C4-2B (cell line): ENCODE measurements at regions not wholly inside any gene's neighbourhood (a gene's known extent, or its start where the extent isn't known, plus 50 kb on each side); places are given as distances from the start of the nearest gene placed in this dataset.

Experiments used
- H3K27ac ChIP-seq: fragments of 450-650 bp; 2 replicates; pipeline ENCODE4 v1.5.1; 2017
- ZFX ChIP-seq: fragments of 450-650 bp; IDR thresholded peaks from 2 replicates; pipeline ENCODE4 v1.6.1; 2017
- TF ChIP-seq, protein P1 (sequence below): fragments of 450-650 bp; conservative IDR thresholded peaks from 2 replicates; pipeline ENCODE4 v1.5.1; 2017; ENCODE audit warnings: mild to moderate bottlenecking

DNA sequence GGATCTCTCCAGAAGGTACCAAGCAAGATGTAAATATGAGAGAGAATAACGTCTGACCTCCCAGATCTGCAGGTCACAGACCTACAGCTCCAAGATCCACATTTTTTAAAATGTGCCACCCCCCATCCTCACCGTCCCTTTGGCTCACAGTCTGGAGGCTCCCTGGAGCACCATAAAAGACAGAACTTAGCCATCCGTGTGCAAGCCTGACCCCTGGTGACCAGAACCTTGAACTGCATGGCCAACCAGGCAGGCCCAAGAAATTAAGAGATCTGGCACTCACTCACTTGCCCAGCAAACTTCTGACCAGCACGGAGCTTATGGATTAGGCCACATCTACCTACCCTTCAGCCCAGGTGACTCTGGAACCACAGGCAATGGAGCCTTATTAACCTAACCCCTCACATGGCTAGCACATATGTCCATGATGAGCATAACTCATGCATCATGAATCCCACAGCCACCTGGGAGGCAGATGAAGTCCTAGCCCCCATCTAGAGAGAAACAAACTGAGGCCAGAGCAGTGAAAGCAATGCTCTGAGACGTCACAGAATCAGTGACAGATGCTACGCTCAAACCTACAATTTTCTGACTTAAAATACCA, 275.3 kb downstream of the UACA start:
- H3K27ac ChIP-seq = no peak overlapping the region
- TF ChIP-seq, protein P1, sequence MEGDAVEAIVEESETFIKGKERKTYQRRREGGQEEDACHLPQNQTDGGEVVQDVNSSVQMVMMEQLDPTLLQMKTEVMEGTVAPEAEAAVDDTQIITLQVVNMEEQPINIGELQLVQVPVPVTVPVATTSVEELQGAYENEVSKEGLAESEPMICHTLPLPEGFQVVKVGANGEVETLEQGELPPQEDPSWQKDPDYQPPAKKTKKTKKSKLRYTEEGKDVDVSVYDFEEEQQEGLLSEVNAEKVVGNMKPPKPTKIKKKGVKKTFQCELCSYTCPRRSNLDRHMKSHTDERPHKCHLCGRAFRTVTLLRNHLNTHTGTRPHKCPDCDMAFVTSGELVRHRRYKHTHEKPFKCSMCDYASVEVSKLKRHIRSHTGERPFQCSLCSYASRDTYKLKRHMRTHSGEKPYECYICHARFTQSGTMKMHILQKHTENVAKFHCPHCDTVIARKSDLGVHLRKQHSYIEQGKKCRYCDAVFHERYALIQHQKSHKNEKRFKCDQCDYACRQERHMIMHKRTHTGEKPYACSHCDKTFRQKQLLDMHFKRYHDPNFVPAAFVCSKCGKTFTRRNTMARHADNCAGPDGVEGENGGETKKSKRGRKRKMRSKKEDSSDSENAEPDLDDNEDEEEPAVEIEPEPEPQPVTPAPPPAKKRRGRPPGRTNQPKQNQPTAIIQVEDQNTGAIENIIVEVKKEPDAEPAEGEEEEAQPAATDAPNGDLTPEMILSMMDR = peak; percentile 96
- TF ChIP-seq ZFX = no peak

DNA sequence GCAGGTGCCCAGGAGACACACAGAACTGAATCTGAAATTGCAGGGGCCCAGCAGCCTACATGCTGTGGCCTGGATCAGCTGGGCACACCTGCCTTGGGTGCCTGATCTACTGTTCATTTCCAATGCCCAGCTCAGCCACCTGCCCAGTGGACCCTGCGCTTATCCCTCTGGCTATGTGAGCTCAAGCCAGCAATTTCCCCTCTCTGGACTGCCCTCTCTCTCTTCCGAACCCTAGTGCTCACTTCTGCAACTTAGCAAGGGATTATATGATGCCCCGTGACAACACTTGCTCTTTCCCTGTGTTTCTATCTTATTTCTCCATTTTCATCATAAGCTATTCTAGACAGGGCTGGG, 276.0 kb downstream of the UACA start:
- no peak overlapping the region for H3K27ac ChIP-seq
- TF ChIP-seq, protein P1 = no peak
- no peak for TF ChIP-seq ZFX

DNA sequence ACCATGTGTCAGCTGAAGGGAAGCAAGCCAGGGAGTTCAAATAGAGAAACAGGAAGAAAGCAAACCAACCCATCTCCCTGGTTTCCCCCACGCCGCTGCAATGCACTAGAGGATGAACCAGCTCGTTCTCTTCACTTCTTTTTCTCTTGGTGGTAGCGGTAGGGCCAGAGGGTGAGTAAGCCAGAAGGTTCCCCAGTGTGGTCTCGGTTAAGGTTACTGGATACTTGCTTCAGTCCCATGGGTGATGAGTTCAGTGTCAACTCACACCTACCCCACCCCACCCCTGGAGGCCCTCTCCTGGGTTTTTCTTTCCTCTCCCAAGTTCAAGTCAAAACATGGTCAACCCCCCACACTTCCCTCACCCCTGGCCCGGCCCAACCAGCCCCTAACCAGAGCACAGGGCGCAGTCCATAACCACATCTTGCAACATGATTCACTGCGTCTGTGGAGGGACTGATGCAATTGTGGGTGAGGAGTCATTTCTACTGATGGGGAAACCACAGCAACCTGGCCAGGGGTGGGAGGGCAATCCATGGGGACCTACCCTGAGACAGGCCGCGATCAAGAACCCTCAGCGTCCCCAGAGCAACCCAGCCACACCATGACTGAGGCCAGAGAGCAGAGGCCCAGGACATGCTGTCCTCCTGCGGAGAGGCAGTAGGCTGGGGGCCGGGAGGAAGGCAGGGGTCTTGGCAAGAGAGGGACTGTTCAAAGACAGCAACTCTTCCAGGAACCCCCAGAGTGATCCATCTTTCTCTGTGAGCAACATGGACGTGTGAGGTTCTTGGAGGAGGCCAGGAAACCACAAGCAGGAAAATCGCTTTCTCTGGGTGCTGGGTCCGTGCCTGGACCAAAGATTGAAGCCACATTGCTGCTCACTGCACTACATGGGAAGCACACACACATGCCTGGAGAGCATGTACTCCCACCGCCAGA, 276.6 kb downstream of the UACA start:
- TF ChIP-seq, protein P1 = no peak
- no peak for TF ChIP-seq ZFX
- no peak overlapping the region for H3K27ac ChIP-seq

DNA sequence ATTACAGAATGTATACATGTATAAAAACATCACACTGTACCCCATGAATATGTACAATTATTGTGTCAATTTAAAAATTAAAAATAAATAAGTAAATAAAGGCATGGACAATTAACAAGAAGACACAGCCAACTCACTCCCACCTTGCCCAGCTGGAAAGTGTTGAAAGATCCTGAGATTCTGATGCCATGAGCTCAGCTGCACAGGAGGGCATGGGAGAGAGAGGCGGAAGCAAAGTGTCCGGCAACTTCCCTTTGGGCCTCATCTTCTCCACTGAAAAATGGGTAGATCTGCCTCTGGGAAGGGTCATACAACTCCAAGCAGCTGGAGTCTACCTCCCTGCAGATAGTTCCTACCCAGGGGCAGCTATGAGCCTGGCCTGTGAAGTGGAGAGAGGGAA, 277.3 kb downstream of the UACA start:
- no peak overlapping the region for H3K27ac ChIP-seq

DNA sequence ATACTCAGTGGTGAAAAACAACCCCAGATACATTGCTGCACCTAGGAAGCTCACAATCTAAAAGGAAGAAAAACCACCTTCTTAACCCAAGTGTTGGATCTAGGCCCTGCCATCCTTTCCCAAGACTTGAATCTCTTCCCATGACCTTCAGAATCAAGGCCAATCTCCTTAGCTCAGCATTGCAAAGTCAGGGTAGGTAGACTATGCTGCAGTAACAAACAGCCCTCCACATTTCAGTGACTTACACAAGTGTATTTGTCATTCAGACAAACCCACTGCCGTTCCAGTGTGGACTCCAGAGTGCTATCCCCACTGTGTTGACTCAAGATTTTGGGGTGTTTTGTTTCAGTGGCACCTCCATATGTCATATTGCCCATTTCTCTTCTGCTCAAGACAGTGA, 278.4 kb downstream of the UACA start:
- no peak overlapping the region for H3K27ac ChIP-seq
- TF ChIP-seq, protein P1 = no peak
- TF ChIP-seq ZFX = no peak

More for the DNA sequence above, 277.3 kb downstream of the UACA start:
- TF ChIP-seq ZFX = no peak

DNA sequence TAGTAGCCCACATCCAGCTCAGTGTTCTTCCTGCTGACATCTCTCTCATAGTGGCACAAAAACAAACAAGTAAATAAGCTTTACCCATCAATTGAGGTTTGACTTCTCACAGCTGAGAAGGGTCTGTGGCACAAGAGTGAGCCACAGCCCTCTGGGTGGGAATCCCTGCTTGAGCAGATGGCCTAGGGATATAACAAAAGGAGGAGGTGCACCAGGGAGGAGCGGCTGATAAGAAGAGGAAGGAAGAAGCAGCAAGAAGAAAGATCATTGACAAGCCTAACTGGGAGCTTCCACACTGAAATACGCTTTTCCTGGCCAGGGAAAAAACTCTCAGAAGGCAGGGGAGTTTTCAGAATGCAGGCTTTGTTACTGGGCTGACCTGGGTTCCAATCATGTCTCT, 279.8 kb downstream of the UACA start:
- no peak for TF ChIP-seq ZFX
- TF ChIP-seq, protein P1 = no peak
- H3K27ac ChIP-seq = no peak overlapping the region

DNA sequence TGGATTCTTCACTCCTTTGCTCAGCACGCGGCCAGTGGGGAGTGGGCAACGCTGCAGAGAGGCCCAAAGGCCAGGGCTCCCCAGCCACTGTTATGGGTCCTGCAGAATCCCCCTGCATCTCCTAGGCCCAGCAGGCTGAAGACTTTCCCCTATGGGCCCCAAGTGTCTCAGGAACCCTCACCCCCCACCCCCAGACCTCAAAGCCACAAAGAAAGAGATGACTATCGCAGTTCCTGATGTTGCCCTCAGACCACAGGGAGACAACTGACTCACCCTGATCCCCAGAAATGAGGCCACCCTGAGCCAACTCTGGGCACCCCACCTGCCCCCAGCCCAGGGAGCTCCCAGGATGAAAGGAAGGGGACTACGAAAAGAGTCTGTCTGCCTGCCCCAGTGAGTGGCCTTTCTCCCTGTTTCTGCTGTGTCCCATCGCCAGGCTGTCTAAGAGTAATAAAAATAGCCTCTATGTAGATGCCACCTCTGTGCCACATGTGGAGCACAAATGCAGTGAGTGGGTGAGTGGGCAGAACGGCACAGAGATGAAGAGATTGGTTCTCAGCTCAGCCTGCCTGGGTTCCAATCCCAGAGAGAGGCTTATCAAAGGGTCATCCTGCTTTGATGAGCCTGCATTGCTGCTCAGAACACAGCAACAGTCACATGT, 283.0 kb downstream of the UACA start:
- no peak for TF ChIP-seq ZFX
- TF ChIP-seq, protein P1 = no peak
- no peak overlapping the region for H3K27ac ChIP-seq
